C4-2B (cell line): ENCODE measurements at regions not wholly inside any gene's neighbourhood (a gene's known extent, or its start where the extent isn't known, plus 50 kb on each side); places are given as distances from the start of the nearest gene placed in this dataset.

ENCODE experiments used
- ZFX ChIP-seq: fragments of 450-650 bp; IDR thresholded peaks from 2 replicates; pipeline ENCODE4 v1.6.1; 2017
- TF ChIP-seq, protein P1 (sequence below): fragments of 450-650 bp; conservative IDR thresholded peaks from 2 replicates; pipeline ENCODE4 v1.5.1; 2017; ENCODE audit warnings: mild to moderate bottlenecking

DNA sequence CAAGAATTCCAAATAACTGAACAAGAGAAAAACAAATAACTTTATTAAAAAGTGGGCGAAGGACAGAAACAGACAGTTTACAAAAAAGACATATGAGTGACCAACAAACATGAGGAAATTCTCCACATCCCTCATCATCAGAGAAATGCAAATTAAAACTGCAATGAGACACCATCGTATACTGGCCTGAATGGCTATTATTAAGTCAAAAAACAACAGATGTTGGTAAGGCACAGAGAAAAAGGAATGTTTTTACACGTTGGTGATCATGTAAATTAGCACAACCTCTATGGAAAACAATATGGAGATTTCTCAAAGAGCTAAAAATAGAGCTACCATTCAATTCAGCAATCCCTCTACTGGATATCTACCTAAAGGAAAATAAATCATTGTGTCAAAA lies 1260.4 kb upstream of the ALCAM start:
- TF ChIP-seq, protein P1, sequence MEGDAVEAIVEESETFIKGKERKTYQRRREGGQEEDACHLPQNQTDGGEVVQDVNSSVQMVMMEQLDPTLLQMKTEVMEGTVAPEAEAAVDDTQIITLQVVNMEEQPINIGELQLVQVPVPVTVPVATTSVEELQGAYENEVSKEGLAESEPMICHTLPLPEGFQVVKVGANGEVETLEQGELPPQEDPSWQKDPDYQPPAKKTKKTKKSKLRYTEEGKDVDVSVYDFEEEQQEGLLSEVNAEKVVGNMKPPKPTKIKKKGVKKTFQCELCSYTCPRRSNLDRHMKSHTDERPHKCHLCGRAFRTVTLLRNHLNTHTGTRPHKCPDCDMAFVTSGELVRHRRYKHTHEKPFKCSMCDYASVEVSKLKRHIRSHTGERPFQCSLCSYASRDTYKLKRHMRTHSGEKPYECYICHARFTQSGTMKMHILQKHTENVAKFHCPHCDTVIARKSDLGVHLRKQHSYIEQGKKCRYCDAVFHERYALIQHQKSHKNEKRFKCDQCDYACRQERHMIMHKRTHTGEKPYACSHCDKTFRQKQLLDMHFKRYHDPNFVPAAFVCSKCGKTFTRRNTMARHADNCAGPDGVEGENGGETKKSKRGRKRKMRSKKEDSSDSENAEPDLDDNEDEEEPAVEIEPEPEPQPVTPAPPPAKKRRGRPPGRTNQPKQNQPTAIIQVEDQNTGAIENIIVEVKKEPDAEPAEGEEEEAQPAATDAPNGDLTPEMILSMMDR, result no peak
- TF ChIP-seq ZFX, result no peak
